H1 (cell line): ENCODE measurements at regions not wholly inside any gene's neighbourhood (a gene's known extent, or its start where the extent isn't known, plus 50 kb on each side); places are given as distances from the start of the nearest gene placed in this dataset.

Source experiments
- BACH1 ChIP-seq: IDR thresholded peaks from 2 replicates; pipeline ENCODE4 v1.6.1; 2012; ENCODE audit warnings: low read length, improper control_type of control experiment
- BRCA1 ChIP-seq: IDR thresholded peaks from 2 replicates; pipeline ENCODE4 v1.6.1; 2012; ENCODE audit warnings: low read depth, low read length, improper control_type of control experiment
- EP300 ChIP-seq, 2 experiments: IDR thresholded peaks; 1 replicate in 1 of 2; 2 replicates in 1 of 2; pipeline ENCODE4 v1.6.1; 2011 to 2012; ENCODE audit warnings: low read depth in 2 of 2, low read length in 2 of 2, mild to moderate bottlenecking in 2 of 2, borderline replicate concordance in 1 of 2, inconsistent platforms in 1 of 2, moderate library complexity in 1 of 2
- GABPA ChIP-seq: IDR thresholded peaks from 2 replicates; pipeline ENCODE4 v1.6.1; 2011; ENCODE audit warnings: mild to moderate bottlenecking, low read length, moderate library complexity, borderline replicate concordance; ENCODE audit not compliant: insufficient read depth
- POLR2AphosphoS5 ChIP-seq: IDR thresholded peaks from 2 replicates; pipeline ENCODE4 v1.6.1; 2011; ENCODE audit warnings: low read depth, low read length
- TCF12 ChIP-seq: IDR thresholded peaks from 2 replicates; pipeline ENCODE4 v1.6.1; 2011; ENCODE audit warnings: low read depth, mild to moderate bottlenecking, low read length
- TF ChIP-seq, protein P1 (sequence below): fragments of 300-600 bp; sonication (generic); IDR thresholded peaks from 2 replicates; pipeline ENCODE4 v1.7.1; 2012; ENCODE audit warnings: low read length, moderate library complexity, mild to moderate bottlenecking, inconsistent platforms; ENCODE audit not compliant: insufficient replicate concordance

DNA sequence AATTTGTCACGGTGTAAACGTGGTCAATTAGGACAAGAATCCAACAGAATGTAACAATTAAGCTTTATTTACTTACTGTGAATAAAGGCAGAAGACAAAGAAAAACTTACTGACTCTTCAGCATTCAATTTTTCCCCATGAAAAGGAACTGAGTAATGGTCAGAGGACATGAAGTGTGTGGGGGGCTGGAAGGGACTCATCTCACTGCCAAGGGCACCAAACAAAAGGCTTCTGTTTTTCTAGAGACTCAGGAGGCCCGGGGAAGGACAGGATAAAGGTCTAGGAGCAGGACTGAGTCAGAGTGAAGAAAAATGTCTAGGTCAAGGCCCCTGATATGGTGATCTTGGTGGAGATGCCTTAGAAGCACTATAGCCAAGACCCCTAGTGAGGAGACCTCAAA, 564.2 kb upstream of the ANO5 start (continued):
- TF ChIP-seq, protein P1, sequence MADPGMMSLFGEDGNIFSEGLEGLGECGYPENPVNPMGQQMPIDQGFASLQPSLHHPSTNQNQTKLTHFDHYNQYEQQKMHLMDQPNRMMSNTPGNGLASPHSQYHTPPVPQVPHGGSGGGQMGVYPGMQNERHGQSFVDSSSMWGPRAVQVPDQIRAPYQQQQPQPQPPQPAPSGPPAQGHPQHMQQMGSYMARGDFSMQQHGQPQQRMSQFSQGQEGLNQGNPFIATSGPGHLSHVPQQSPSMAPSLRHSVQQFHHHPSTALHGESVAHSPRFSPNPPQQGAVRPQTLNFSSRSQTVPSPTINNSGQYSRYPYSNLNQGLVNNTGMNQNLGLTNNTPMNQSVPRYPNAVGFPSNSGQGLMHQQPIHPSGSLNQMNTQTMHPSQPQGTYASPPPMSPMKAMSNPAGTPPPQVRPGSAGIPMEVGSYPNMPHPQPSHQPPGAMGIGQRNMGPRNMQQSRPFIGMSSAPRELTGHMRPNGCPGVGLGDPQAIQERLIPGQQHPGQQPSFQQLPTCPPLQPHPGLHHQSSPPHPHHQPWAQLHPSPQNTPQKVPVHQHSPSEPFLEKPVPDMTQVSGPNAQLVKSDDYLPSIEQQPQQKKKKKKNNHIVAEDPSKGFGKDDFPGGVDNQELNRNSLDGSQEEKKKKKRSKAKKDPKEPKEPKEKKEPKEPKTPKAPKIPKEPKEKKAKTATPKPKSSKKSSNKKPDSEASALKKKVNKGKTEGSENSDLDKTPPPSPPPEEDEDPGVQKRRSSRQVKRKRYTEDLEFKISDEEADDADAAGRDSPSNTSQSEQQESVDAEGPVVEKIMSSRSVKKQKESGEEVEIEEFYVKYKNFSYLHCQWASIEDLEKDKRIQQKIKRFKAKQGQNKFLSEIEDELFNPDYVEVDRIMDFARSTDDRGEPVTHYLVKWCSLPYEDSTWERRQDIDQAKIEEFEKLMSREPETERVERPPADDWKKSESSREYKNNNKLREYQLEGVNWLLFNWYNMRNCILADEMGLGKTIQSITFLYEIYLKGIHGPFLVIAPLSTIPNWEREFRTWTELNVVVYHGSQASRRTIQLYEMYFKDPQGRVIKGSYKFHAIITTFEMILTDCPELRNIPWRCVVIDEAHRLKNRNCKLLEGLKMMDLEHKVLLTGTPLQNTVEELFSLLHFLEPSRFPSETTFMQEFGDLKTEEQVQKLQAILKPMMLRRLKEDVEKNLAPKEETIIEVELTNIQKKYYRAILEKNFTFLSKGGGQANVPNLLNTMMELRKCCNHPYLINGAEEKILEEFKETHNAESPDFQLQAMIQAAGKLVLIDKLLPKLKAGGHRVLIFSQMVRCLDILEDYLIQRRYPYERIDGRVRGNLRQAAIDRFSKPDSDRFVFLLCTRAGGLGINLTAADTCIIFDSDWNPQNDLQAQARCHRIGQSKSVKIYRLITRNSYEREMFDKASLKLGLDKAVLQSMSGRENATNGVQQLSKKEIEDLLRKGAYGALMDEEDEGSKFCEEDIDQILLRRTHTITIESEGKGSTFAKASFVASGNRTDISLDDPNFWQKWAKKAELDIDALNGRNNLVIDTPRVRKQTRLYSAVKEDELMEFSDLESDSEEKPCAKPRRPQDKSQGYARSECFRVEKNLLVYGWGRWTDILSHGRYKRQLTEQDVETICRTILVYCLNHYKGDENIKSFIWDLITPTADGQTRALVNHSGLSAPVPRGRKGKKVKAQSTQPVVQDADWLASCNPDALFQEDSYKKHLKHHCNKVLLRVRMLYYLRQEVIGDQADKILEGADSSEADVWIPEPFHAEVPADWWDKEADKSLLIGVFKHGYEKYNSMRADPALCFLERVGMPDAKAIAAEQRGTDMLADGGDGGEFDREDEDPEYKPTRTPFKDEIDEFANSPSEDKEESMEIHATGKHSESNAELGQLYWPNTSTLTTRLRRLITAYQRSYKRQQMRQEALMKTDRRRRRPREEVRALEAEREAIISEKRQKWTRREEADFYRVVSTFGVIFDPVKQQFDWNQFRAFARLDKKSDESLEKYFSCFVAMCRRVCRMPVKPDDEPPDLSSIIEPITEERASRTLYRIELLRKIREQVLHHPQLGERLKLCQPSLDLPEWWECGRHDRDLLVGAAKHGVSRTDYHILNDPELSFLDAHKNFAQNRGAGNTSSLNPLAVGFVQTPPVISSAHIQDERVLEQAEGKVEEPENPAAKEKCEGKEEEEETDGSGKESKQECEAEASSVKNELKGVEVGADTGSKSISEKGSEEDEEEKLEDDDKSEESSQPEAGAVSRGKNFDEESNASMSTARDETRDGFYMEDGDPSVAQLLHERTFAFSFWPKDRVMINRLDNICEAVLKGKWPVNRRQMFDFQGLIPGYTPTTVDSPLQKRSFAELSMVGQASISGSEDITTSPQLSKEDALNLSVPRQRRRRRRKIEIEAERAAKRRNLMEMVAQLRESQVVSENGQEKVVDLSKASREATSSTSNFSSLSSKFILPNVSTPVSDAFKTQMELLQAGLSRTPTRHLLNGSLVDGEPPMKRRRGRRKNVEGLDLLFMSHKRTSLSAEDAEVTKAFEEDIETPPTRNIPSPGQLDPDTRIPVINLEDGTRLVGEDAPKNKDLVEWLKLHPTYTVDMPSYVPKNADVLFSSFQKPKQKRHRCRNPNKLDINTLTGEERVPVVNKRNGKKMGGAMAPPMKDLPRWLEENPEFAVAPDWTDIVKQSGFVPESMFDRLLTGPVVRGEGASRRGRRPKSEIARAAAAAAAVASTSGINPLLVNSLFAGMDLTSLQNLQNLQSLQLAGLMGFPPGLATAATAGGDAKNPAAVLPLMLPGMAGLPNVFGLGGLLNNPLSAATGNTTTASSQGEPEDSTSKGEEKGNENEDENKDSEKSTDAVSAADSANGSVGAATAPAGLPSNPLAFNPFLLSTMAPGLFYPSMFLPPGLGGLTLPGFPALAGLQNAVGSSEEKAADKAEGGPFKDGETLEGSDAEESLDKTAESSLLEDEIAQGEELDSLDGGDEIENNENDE, result no peak
- TF ChIP-seq BRCA1 (no peak), EP300 (IDR thresholded peaks at IDR 0.05; ENCODE audit: borderline replicate concordance in 1 of 2, low read depth in 2 of 2, low read length in 2 of 2) (no peak), POLR2AphosphoS5 (no peak), TCF12 (no peak), BACH1 (no peak), GABPA (no peak)
